Activated CD4-positive, alpha-beta T cell treated with anti-CD3 and anti-CD28 coated beads, Interleukin-10, Interleukin-2, amounts not matched to agents 100 ng/mL and 50 ng/mL, durations not matched to agents 16 hours and 8 hours (primary cell): ENCODE measurements at regions not wholly inside any gene's neighbourhood (a gene's known extent, or its start where the extent isn't known, plus 50 kb on each side); places are given as distances from the start of the nearest gene placed in this dataset.

Source experiments
- DNase-seq: peaks from one replicate; pipeline ENCODE4 v3.0.0-alpha.2; 2020

GRCh38 chr6:45741437-45742171, 274.1 kb downstream of the CLIC5 start:
- DNase-seq, result peak; percentile 67

GRCh38 chr6:45739058-45739457, 276.6 kb downstream of the CLIC5 start:
- no peak for DNase-seq

- DNase-seq, result peak; percentile 22
Observed at GRCh38 chr6:45738057-45738455, 277.6 kb downstream of the CLIC5 start.

GRCh38 chr6:45737331-45738056, 278.2 kb downstream of the CLIC5 start:
- peak; percentile 90 for DNase-seq

GRCh38 chr6:45736134-45736533, 279.5 kb downstream of the CLIC5 start:
- DNase-seq, result peak; percentile 34

GRCh38 chr6:45732731-45733130, 282.9 kb downstream of the CLIC5 start:
- no peak for DNase-seq

- no peak for DNase-seq
Observed at GRCh38 chr6:45730232-45730631, 285.4 kb downstream of the CLIC5 start.

- DNase-seq, result no peak
Observed at GRCh38 chr6:45728674-45729073, 287.0 kb downstream of the CLIC5 start.

- DNase-seq, result no peak
Observed at GRCh38 chr6:45727819-45728449, 287.7 kb downstream of the CLIC5 start.

- DNase-seq, result no peak
Observed at GRCh38 chr6:45727228-45727627, 288.4 kb downstream of the CLIC5 start.

GRCh38 chr6:45726444-45726843, 289.2 kb downstream of the CLIC5 start:
- no peak for DNase-seq

- no peak for DNase-seq
Observed at GRCh38 chr6:45724511-45724910, 291.1 kb downstream of the CLIC5 start.

- no peak for DNase-seq
Observed at GRCh38 chr6:45724027-45724426, 291.6 kb downstream of the CLIC5 start.

GRCh38 chr6:45722876-45723275, 292.8 kb downstream of the CLIC5 start:
- no peak for DNase-seq

- DNase-seq, result no peak
Observed at GRCh38 chr6:45721665-45722064, 294.0 kb downstream of the CLIC5 start.

GRCh38 chr6:45718871-45719270, 296.8 kb downstream of the CLIC5 start:
- no peak for DNase-seq

GRCh38 chr6:45718131-45718530, 297.5 kb downstream of the CLIC5 start:
- DNase-seq, result no peak

GRCh38 chr6:45717715-45718114, 297.9 kb downstream of the CLIC5 start:
- no peak for DNase-seq

- DNase-seq, result no peak
Observed at GRCh38 chr6:45717027-45717426, 298.6 kb downstream of the CLIC5 start.

- no peak for DNase-seq
Observed at GRCh38 chr6:45715508-45715803, 300.2 kb downstream of the CLIC5 start.

- DNase-seq, result peak; percentile 82
Observed at GRCh38 chr6:45714741-45715507, 300.7 kb downstream of the CLIC5 start.

GRCh38 chr6:45714006-45714730, 301.5 kb downstream of the CLIC5 start:
- peak; percentile 83 for DNase-seq
